BE2C (cell line): ENCODE measurements at regions not wholly inside any gene's neighbourhood (a gene's known extent, or its start where the extent isn't known, plus 50 kb on each side); places are given as distances from the start of the nearest gene placed in this dataset.
"Not testable (repeated sequence)": the region's sequence is repeated elsewhere in the genome, so short reads cannot be mapped to it uniquely, and the experiment has no call there.

Experiments used
- DNase-seq: peaks from one replicate; pipeline ENCODE4 v3.0.0-alpha.2; 2020
- H3K27me3 ChIP-seq: fragments of 250-450 bp; sonication (Bioruptor Pico); 2 replicates; pipeline ENCODE4 v1.5.1; 2020; ENCODE audit warnings: mild to moderate bottlenecking
- H3K36me3 ChIP-seq: fragments of 250-450 bp; sonication (Bioruptor Pico); 2 replicates; pipeline ENCODE4 v1.5.1; 2020; ENCODE audit warnings: mild to moderate bottlenecking
- H3K4me1 ChIP-seq: fragments of 250-450 bp; sonication (Bioruptor Pico); 2 replicates; pipeline ENCODE4 v1.5.1; 2020
- H3K4me3 ChIP-seq: 2 replicates; pipeline ENCODE4 v1.5.1; 2011; ENCODE audit warnings: low read depth, low read length
- H3K9me3 ChIP-seq: fragments of 250-450 bp; sonication (Bioruptor Pico); 2 replicates; pipeline ENCODE4 v1.5.1; 2020
- CTCF ChIP-seq: IDR thresholded peaks from 2 replicates; pipeline ENCODE4 v1.5.1; 2012; ENCODE audit warnings: mild to moderate bottlenecking, low read depth, low read length

DNA sequence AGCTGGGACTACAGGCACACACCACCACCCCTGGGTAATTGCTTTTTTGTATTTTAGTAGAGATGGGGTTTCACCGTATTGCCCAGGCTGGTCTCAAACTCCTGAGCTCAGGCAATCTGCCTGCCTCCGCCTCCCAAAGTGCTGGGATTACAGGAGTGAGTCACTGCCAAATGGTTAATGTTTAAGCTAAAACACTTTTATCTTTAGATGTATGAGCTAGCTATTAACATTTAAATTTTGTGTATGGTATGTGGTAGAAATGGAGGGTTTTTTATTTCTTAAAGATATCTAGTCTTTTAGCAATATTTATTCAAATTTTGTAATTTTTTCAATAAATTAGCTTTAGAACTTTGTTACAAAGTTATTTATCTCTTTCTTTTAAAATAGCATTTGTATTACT lies 1659.8 kb upstream of the ADGRL3 start:
- Histone ChIP-seq H3K4me1 (no peaks in the 10 kb centered on the region), H3K9me3 (peaks cover 3% of the 10 kb centered on the region; the same call in 1 of the 2 replicates), H3K27me3 (no peaks in the 10 kb centered on the region), H3K4me3 (no peak overlapping the region), H3K36me3 (no peaks in the 10 kb centered on the region)
- DNase-seq: no peak
- no peak for TF ChIP-seq CTCF

DNA sequence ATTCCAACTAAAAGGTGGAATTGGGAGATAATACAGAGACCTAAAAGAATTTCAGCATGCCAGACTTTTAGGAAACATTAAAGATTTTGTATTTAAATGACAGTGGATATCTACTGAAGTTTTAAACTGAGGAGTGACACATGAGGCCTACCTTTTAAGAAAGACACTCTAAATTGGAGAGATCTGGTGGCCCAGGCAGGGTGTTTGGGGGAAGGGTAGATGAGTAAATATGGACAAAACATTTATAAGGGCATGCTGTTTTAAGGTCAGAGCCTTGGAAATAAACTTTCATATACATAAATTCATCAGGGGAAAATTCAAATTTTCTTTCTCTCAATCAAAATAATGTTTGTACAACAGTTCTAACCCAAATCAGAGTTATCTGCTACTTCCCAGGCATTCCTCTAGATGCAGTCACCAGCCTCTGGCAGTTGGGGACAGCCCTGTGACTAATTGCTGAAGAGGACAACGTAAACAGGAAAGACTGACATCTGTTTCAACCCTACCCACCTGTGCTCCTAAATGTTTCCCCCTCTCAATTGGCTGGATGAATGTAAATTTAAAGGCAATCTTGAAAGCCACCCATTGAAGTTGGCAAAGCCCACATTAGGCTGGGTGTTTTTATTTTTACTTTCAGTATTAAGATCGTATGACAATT lies 1646.9 kb upstream of the ADGRL3 start:
- Histone ChIP-seq H3K36me3 (no peaks in the 10 kb centered on the region), H3K27me3 (no peaks in the 10 kb centered on the region), H3K4me3 (no peak overlapping the region), H3K4me1 (no peaks in the 10 kb centered on the region), H3K9me3 (no peaks in the 10 kb centered on the region; the same call in 1 of the 2 replicates)
- no peak for DNase-seq
- TF ChIP-seq CTCF: no peak

GRCh38 chr4:59553721-59554091 lies 1646.4 kb upstream of the ADGRL3 start:
- no peak for TF ChIP-seq CTCF
- Histone ChIP-seq H3K27me3 (no peaks in the 10 kb centered on the region), H3K4me3 (no peak overlapping the region), H3K36me3 (no peaks in the 10 kb centered on the region), H3K4me1 (no peaks in the 10 kb centered on the region), H3K9me3 (no peaks in the 10 kb centered on the region; the same call in 1 of the 2 replicates)
- no peak for DNase-seq

DNA sequence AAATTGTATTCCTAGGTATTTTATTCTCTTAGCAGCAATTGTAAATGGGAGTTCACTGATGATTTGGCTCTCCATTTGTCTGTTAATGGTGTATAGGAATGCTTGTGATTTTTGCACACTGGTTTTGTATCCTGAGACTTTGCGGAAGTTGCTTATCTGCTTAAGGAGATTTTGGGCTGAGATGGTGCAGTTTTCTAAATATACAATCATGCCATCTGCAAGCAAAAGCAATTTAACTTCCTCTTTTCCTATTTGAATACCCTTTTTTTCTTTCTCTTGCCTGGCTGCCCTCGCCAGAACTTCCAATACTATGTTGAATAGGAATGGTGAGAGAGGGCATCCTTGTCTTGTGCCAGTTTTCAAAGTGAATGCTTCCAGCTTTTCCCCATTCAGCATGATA lies 1643.9 kb upstream of the ADGRL3 start:
- not testable (repeated sequence) for H3K9me3 ChIP-seq, H3K36me3 ChIP-seq, H3K4me1 ChIP-seq, H3K27me3 ChIP-seq, H3K4me3 ChIP-seq, DNase-seq

- H3K4me3 ChIP-seq, H3K27me3 ChIP-seq, DNase-seq, H3K4me1 ChIP-seq, H3K9me3 ChIP-seq, H3K36me3 ChIP-seq: not testable (repeated sequence)
Observed at GRCh38 chr4:59560141-59560648, 1639.9 kb upstream of the ADGRL3 start.

DNA sequence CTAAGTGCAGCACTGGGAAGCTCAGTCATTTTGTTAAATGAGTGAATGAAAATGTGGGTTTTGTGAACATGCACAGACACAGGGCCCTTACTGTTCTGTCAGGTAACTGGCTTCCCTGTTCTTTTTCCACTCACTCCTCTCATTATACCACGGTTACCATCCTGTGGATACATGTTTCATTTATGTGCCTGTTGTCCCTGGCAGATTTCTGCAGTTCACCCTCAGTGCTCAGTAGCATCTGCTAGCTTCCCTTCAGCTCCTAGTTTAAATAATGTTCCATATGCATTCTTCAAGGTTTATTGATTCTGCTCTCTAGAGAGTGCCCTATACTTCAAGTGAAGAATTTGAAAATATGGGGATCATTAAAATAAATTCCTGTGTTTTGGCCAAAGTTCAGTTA lies 1634.3 kb upstream of the ADGRL3 start:
- no peak for DNase-seq
- H3K27me3 ChIP-seq: no peaks in the 10 kb centered on the region
- H3K9me3 ChIP-seq: no peaks in the 10 kb centered on the region
- H3K36me3 ChIP-seq: no peaks in the 10 kb centered on the region
- no peak for TF ChIP-seq CTCF
- H3K4me3 ChIP-seq: no peak overlapping the region
- no peaks in the 10 kb centered on the region for H3K4me1 ChIP-seq

DNA sequence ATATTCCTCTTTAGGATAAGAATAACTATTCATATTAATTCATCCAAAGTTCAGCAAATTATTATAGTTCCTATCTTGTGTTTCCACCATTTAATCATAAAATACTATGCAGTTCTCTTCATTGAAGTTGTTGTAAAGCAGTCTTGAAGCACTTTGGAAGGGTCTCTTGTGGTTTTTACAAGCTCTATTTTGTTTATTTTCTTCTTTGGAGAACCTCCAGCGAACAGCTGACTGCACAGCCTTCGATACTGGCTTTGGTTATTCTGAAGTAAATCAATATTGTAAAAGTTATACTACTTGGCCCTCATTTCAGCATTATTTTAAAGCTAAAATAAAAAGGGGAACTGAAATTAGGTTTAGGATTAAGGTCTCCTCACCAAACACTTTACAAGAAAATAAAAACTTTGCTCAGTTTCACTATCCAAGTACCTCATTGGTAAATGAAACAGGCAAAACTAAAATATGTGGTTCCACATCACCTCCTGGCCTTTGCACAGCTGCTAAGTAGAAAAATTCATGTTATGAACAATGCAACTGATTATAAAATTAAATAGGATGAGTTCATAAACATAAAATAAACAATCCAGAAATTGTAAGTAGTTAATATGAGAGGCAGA lies 1629.2 kb upstream of the ADGRL3 start:
- no peaks in the 10 kb centered on the region for H3K27me3 ChIP-seq
- no peak overlapping the region for H3K4me3 ChIP-seq
- no peak for DNase-seq
- H3K4me1 ChIP-seq: no peaks in the 10 kb centered on the region
- no peak for TF ChIP-seq CTCF
- no peaks in the 10 kb centered on the region for H3K9me3 ChIP-seq
- H3K36me3 ChIP-seq: no peaks in the 10 kb centered on the region
